ENCODE measurements at regions not wholly inside any gene's neighbourhood (a gene's known extent, or its start where the extent isn't known, plus 50 kb on each side); places are given as distances from the start of the nearest gene placed in this dataset.

DNA sequence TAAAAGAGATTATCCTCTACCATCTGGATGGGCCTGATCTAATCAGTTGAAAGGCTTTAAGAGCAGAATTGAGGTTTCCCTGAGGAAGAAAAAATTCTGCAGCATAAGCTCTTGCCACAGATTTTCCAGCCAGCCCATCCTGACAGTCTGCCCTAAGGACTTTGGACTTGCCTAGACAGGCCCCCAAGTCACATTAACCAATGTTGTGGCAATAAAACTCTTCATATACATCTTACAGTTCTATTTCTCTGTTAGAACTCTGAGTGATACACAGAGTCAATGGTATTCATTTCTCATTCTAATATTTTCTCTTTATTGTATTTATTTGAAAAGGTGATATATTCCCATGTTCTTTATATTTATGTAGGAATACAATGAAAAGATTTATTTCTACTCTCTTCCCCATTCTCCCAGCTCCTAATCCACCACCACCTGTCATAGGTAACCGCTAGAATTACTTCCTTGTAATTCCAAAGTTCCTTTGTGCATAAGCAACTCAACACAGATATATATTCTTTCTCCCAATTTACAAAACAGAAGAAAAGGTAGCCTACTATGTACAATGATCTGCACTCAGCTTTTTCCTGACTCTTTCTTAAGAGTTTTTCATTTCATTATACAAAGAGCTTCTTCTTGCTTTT is 182.1 kb downstream of the CAPZA3 start:
- TF ChIP-seq, protein P1, sequence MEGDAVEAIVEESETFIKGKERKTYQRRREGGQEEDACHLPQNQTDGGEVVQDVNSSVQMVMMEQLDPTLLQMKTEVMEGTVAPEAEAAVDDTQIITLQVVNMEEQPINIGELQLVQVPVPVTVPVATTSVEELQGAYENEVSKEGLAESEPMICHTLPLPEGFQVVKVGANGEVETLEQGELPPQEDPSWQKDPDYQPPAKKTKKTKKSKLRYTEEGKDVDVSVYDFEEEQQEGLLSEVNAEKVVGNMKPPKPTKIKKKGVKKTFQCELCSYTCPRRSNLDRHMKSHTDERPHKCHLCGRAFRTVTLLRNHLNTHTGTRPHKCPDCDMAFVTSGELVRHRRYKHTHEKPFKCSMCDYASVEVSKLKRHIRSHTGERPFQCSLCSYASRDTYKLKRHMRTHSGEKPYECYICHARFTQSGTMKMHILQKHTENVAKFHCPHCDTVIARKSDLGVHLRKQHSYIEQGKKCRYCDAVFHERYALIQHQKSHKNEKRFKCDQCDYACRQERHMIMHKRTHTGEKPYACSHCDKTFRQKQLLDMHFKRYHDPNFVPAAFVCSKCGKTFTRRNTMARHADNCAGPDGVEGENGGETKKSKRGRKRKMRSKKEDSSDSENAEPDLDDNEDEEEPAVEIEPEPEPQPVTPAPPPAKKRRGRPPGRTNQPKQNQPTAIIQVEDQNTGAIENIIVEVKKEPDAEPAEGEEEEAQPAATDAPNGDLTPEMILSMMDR (IDR thresholded peaks at IDR 0.05; ENCODE audit: control extremely low read depth, extremely low read depth, low read depth, missing control alignments) = no peak
- ChIA-PET CTCF (no interaction called here), POLR2A (no interaction called here)
- DNase-seq (ENCODE audit: extremely low spot score) = no peak

GRCh38 chr12:18922851-18923250 is 184.9 kb downstream of the CAPZA3 start:
- DNase-seq (ENCODE audit: extremely low spot score) = no peak
- TF ChIP-seq, protein P1 (IDR thresholded peaks at IDR 0.05; ENCODE audit: control extremely low read depth, extremely low read depth, low read depth, missing control alignments) = no peak
- POLR2A ChIA-PET = no interaction called here
- CTCF ChIA-PET = interaction anchor here (1.0 kb wide), 1 partner anchor 9 kb away, joined by 5 read pairs; no protein-coding TSS in a partner anchor

DNA sequence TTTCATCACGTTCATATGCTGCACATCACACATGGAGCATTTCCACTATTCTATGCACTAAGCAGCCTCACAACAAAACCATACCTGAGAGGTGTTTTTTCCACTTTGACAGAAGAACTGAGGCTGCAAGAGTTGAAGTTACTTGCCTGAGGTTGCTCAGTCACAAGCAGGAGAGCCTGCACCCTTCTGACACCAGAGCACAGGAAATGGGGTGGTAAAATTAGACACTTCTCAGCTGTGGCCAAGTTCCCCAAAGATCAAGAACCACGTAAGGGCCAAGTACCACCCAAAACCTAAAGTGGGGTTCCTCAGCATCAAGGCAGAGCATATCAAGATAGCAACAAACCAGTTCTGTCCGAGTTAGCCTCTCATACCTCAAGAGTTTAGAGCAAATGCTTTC is 185.8 kb downstream of the CAPZA3 start:
- POLR2A ChIA-PET = no interaction called here
- TF ChIP-seq, protein P1 (IDR thresholded peaks at IDR 0.05; ENCODE audit: control extremely low read depth, extremely low read depth, low read depth, missing control alignments) = no peak
- CTCF ChIA-PET = no interaction called here
- DNase-seq (ENCODE audit: extremely low spot score) = no peak

GRCh38 chr12:18926188-18926587 is 188.3 kb downstream of the CAPZA3 start:
- TF ChIP-seq, protein P1 (IDR thresholded peaks at IDR 0.05; ENCODE audit: control extremely low read depth, extremely low read depth, low read depth, missing control alignments) = no peak
- POLR2A ChIA-PET = no interaction called here
- no peak for DNase-seq (ENCODE audit: extremely low spot score)
- CTCF ChIA-PET = interaction anchor here (0.9 kb wide), 1 partner anchor 28 kb away, joined by 3 read pairs; no protein-coding TSS in a partner anchor

DNA sequence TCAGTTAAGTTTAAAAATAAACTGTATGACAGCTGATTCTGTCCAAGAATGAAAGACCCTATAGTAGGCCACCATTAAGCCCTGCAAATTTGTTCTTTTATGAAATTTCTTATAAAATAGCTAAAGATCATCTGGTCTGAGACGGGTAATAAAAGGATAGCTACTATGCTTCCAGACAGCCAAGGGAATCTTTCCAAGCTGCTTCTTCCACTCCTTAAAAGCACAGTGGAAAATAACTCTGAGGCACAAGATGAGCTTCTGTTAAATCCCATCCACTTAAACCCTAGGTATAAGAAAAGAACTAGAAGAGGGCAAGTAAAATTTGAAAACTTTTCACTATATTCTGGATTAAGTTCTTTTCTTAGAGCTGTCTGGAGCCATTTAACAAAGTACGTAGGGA is 194.3 kb downstream of the CAPZA3 start:
- ChIA-PET POLR2A (no interaction called here), CTCF (interaction anchor here (1.2 to 1.3 kb wide), 2 partner anchors 9 to 36 kb away, joined by 3 to 5 read pairs; no protein-coding TSS in a partner anchor)
- DNase-seq (ENCODE audit: extremely low spot score) = no peak
- TF ChIP-seq, protein P1 (IDR thresholded peaks at IDR 0.05; ENCODE audit: control extremely low read depth, extremely low read depth, low read depth, missing control alignments) = no peak

GRCh38 chr12:18932715-18933114 is 194.8 kb downstream of the CAPZA3 start:
- DNase-seq (ENCODE audit: extremely low spot score) = no peak
- TF ChIP-seq, protein P1 (IDR thresholded peaks at IDR 0.05; ENCODE audit: control extremely low read depth, extremely low read depth, low read depth, missing control alignments) = no peak
- ChIA-PET CTCF (interaction anchor here (1.2 kb wide), 1 partner anchor 10 kb away, joined by 5 read pairs; no protein-coding TSS in a partner anchor), POLR2A (no interaction called here)
